Sciatic nerve (tissue), 2 donors: ENCODE measurements at regions not wholly inside any gene's neighbourhood (a gene's known extent, or its start where the extent isn't known, plus 50 kb on each side); places are given as distances from the start of the nearest gene placed in this dataset.
"Not testable (repeated sequence)": the region's sequence is repeated elsewhere in the genome, so short reads cannot be mapped to it uniquely, and the experiment has no call there.

ENCODE experiments used
- ATAC-seq: fragments of 200-7000 bp; cut with Tn5 transposase; one replicate; pipeline ENCODE4 v1.9.1; 2020; ENCODE audit warnings: mild to moderate bottlenecking, moderate library complexity
- DNase-seq: peaks from one replicate; pipeline ENCODE4 v3.0.0-alpha.2; 2020; ENCODE audit warnings: low spot score
- intact Hi-C: fragments of 100-400 bp; cut with DNase I; formaldehyde crosslinking; loops from one replicate; pipeline ENCODE4 v1.14.2; 2022
- donor health status: DM: no; HTN: no; CAD: no.
- donor health status: DM: no; HTN: no; CAD: no.

DNA sequence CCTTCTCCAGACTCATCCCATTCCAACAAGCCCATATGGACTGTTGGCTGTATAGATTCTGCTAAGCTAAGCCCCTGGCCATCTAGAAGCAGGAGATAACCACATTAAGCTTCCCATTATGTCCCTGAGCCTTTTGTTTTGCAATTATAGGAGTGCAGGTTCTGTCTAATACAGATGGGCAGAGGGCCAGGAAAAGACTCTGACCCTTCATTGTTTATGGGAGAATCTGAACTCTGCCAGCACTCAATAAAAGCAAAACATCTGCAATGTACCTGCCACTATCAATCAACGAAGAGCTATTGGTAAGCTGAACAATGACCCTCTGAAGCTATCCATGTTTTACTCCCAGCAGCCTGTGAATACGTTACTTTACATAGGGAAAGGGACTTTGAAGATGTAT, 207.3 kb upstream of the CLNK start:
- no peak for DNase-seq
- intact Hi-C loops = no loop called here
- ATAC-seq = no peak

DNA sequence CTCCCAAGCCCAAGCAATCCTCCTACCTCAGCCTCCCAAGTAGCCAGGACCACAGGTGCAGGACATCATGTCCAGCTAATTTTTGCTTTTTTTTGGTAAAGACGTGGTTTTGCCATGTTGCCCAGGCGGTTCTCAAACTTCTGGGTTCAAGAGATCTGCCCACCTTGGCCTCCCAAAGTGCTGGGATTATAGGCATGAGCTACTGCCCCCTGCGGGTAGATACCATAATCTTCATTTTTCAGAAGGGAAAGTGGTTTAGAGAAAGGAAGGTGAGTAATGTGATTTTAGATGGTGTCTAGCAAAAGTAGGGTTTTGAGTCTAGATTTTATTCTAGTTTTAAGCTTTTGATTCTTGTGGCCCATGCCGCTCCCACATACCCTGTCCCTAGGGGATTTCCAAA, 205.3 kb upstream of the CLNK start:
- DNase-seq = no peak
- intact Hi-C loops = no loop called here
- no peak for ATAC-seq

DNA sequence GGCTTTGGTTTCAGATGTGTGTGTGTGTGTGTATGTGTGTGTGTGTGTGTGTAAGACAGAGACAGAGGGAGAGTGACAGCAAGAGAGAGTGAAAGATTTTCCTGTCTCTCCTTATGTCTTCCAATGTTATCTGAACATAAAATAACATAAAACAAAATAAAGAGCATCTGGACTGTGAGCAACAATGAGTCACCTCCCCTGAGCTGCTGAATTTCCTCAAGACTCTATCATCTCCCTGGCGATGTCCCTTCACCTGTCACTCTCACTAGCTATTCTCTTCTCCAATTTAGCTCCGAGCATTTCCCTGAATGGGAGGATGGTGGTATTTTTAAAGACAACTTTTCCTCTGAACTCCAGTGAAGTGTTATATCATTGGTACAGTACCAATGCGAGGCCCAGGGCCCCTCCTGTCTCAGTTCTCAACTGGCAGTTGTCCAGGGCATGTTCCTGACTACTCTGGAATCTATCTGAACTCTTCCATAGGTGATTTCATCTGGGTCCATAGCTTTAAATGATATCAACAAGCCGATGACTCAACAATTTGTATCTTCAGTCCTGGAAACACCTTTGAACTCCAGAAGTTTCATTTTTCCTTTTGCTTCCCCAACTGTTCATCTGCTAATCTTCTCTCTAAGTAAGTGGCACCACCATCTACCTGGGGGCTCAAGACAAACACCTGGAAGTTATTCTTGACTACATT, 195.0 kb upstream of the CLNK start:
- ATAC-seq (no peak), DNase-seq (no peak)
- intact Hi-C loops = no loop called here

DNA sequence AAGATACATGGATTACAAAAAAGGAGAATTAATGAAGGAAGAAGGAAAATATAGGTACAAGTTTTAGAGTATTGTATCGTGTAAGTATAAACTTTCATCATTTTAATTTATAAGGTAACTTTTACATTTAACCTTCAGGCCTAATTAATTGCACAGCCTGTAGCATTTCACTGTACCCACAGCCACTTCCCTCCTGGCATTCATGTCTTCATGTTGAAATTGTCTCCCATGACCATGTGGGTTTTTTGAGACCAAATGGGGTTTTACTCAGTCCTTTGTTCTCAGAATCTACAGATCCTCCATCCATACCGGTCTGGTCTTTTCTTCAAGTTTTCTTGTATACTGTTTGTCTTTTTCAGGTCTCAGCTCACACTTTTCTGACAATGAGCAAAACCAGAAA, 194.3 kb upstream of the CLNK start:
- intact Hi-C loops = no loop called here

DNA sequence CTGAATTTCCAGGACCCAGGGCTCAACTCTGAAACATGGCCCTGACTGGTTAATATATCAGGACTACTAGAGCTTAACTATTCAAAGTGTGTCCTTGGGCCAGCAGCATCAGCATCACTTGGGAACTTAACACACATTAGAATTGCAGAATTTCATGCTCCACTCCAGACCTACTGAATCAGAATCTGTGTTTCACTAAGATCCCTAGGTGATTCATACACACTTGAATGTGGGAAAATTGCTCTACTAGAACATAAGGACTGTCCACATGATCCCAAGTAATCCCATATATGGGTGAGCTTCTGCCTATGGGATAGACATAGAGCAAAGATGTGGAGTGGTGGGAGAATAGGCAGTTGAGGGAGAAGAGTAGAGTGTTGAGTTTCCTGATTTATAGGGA, 192.5 kb upstream of the CLNK start:
- intact Hi-C loops = no loop called here
- ATAC-seq (no peak), DNase-seq (no peak)

More for the DNA sequence above, 194.3 kb upstream of the CLNK start:
- ATAC-seq = no peak
- DNase-seq = no peak

DNA sequence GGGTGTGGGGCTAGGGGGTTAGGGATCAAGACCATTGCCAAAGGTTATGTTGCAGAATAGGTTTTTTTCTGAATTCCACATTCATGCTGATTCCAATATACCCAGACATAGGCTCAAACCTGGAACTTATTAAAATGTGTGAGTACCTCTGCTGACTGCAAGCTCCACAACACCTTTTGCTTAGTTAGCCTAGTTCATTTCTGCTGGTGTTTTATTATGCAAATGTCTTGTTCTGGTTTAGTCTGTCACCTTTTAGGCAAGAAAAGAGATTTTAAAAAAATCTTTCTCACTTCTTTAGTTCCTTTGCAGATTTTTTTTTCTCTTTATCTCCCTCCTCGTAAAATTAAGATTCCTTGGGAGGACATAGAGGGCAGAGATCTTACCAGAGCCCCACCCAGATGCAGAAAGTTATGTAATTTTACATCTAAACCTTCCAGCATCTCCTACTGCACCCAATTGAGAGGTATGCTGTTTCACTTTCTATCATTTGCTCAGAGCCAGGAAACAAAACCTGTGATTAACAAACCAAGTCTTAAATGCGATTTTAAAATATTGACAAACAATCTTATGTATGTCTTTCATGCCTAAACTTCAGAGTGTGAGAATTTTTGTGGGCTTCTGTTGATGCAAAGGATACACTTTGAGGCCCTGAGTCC, 190.7 kb upstream of the CLNK start:
- ATAC-seq (no peak), DNase-seq (no peak)
- intact Hi-C loops = no loop called here

DNA sequence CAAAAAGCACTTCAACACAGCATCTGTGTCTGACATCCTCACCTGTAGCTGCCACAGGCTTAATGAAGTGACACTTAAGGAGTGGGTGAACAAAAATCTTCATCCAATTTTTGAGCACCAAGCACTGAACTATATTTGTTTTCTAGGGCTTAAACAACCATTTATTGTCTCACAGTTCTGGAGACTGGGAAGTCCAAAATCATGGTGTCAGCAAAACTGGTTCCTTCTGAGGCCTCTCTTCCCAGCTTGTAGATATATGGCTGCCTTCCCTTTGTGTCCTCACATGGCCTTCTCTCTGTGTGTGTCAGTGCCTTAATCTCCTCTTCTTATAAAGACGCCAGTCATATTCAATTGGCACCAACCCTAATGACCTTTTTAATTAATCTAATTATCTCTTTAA, 189.2 kb upstream of the CLNK start:
- ATAC-seq (no peak), DNase-seq (no peak)

DNA sequence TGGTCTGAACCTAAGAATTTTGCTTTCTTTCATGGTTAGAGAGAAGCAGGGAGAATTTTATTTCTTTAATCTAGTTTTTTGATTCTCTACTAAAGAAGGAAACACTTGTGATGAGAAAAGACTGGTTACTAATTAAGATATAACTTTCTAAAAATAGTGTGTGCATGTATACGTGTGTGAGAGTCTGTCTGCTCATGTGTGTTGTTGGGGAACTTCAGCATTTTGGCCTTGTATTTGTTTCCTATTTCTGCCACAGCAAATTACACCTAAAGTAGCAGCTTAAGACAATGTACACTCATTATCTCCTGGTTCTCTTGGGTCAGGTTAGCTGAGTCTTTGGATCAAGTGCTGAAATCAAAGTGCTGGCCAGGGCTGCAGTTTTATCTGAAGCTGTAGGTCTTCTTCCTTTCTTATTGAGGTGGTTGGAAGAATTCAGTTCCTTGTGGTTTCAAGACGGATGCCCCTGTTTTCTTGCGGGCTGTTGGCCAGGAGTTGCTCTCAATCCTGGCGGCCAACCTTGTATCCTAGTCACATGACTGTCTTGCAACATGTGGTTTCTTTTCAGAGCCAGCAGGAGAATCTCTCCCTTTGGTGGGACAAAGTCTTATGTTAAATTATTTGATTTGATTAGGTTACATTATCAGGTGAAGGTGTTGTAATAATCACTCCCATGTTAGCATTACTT, 188.4 kb upstream of the CLNK start:
- ATAC-seq (no peak), DNase-seq (no peak)
- intact Hi-C loops = no loop called here

More for the DNA sequence above, 189.2 kb upstream of the CLNK start:
- intact Hi-C loops = no loop called here

DNA sequence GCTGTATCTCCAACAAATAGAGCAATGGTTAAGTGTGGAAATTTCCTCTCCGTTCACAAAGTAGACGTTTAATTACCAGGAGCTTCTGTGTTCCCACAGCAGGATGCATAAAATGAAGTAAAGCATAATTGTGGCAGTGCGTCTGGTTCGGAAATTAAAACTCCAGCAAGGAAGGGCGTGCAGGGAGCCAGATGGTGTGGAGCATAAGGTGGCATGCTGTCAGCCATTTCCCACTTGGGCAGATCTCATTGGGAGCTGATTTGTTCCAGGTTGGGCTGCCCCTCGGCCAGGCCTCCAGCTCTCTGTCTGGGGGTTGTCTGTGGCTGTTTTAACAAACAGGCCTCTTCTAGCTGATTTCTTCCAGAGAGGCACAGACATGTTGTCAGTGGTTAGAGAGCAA, 182.1 kb upstream of the CLNK start:
- DNase-seq (no peak), ATAC-seq (no peak)
- intact Hi-C loops = no loop called here

DNA sequence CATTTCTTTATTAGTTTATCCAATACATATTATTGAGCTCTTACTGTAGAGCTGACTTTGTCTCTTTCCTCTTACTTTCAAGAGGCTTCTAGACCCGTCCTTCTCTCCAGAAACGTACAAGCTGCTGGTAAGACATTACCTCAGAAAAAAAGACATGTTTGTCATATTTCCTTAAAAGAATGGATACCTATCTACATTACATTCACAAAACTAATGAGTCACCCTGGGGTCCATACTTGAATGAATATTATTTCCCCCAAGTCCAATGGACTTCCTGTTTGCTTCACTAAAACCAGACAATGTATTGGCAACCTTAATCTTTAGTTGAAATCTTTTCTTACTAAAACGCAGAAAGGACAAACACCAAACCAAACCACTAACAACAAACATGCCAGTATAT, 176.5 kb upstream of the CLNK start:
- ATAC-seq = no peak
- intact Hi-C loops = no loop called here

DNA sequence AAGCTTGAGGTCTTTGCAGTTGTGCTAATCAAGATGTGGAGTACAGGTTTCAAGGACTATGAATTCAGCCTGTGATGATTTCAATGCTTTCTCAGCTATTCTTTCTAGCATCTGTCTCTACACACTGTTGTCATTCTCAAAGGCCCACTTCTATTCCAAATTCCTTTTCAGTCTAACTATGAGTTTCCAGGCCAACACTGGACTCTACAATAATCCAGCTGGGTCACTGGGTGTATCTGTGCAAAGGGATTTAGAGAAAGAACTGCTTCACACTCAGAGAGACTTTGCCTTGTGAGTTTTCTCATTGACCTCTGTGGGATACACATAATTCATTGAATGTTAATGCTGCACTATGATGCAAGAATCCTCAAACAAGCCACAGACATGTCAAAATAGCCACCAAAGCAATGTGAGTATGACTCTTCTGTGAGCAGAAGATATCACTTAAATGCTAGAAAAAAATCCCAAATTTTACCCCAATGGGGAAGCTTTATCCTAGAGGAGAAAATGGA, 171.8 kb upstream of the CLNK start:
- ATAC-seq (no peak), DNase-seq (no peak)
- intact Hi-C loops = no loop called here

More for the DNA sequence above, 176.5 kb upstream of the CLNK start:
- DNase-seq = no peak

DNA sequence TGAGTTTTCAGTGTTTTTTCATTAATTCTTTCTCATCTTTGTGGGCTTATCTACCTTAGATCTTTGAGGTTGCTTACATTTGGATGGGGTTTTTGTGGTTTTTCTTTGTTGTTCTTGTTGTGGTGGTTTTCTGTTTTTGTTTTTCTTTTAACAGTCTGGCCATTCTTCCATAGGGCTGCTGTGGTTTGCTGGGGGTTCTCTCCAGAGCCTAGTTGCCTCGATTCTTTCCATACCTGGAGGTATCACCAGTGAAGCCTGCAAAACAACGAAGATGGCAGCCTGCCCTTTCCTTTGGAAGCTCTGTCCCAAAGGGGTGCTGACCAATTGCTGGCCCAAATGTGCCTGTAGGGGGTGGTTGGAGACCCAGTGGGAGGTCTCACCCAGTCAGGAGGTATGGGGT, 168.6 kb upstream of the CLNK start:
- intact Hi-C loops = no loop called here
- ATAC-seq = no peak
- DNase-seq = no peak

DNA sequence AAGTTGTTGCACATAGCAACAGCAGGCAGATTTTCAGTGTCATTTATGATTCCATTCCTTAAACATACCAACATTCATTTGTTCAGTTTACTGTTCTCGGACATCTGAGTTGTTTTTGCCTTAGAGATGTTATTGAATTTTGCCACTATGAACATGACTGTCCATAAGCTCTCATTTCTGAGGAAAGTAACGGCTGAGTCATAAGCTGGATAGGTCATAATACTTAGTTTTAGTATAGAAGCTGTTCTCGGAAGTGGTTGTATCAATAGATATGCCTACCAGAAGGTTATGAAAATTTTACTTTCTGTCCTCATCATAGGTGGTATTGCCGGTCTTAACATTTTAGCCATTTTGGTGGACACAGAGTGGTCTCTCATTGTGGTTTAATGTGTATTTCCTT, 157.1 kb upstream of the CLNK start:
- ATAC-seq (no peak), DNase-seq (no peak)
- intact Hi-C loops = no loop called here

DNA sequence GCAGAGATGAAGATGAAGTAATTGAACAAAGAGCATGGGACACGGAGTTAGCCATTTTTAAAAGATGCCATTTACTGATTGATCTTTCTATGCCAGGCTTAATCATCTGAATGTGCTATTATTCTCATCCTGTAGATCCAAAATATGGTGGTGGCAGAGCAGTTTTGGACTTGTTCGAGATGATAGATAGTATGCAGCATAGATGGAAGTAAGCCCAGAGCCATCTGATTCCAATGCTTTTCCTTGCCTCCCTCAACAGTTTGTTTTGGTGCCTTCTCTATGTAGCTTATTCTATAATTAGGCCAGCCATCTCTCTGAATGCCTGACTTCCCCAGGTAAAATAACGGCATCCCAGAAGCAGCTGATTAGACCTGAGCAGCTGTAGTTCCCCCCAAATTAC, 152.6 kb upstream of the CLNK start:
- intact Hi-C loops = no loop called here
- no peak for DNase-seq
- ATAC-seq = no peak

DNA sequence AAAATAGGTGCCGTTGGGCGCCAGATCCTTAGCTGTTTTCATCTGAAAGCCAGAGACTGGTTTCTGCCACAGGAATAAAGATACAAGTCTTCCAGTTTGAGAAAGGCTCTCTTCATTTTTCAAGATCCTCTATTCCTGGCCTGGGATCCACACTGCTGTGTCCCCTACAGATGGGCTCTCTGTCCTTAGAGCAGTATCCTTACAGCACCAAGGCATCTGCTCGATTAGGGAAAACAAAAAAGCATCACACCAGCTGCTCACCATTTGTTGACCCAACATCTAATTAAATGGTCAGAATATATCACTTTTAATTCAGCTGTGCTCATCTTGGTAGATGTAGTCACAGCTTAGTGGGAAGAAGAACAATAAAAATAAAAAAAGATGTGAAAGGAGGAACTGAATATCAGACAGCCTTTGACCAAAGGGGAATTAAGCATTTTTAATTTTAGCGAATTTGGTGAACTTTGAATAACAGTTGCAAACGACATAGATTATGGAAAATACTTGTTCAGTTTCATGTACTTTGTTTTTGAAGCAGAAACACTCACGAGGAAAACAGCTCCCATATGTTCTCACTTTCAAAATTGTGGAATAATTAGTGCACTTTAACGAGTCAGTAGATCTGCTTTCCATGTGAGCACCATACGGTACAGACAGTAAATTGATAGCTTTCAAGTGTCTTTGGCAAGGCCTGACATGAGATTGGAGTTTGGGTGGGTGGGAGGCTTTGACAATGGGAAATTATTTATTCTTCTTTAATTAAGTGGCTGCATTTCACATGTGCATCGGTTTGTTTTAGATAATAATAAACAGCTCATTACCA, 148.4 kb upstream of the CLNK start:
- ATAC-seq (no peak), DNase-seq (no peak)
- intact Hi-C loops = no loop called here

DNA sequence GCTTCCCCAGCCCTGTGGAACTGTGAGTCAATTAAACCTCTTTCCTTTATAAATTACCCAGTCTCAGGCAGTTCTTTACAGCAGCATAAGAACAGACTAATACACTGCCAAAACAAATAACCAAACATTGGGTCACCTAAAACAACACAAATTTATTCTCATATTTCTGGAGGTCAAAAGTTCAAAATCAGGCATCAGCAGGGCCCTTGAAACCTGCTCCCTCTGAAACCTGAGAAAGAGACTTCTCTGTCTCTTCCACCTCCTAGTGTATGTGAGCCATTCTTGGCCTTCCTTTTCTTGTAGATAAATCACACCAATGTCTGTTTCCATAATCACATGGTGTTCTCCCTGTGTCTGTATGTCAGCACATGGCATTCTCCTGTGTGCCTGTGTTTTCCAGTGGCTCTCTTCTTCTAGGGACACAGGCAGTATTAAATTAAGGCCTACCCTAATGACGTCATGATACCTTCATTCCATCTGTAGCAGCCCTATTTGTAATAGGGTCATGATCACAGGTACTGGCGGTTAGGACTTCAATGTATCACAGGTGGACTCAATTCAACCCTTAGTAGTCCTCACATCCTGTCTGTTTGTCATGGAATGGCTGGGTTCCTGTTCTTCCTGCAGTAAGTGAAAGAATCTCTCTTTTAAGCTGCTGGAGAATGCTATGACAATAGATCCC, 147.3 kb upstream of the CLNK start:
- ATAC-seq = no peak

DNA sequence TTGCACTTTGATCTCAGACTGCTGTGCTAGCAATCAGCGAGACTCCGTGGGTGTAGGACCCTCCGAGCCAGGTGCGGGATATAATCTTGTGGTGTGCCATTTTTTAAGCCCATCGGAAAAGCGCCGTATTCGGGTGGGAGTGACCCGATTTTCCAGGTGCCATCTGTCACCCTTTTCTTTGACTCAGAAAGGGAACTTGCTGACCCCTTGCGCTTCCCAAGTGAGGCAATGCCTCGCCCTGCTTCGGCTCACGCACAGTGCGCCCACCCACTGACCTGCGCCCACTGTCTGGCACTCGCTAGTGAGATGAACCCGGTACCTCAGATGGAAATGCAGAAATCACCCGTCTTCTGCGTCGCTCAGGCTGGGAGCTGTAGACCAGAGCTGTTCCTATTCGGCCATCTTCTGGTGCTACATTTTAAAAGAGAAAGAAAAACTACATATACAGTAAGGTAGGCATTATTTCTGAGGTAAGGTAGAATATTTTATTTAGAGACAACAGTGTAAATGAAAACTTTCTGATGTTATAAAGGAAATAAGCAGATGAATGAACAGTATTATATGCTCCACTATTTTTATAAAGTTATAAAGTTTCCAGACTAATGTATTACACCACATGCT, 144.5 kb upstream of the CLNK start:
- ATAC-seq, DNase-seq, intact Hi-C loops: not testable (repeated sequence)

More for the DNA sequence above, 147.3 kb upstream of the CLNK start:
- DNase-seq = no peak
- intact Hi-C loops = no loop called here

DNA sequence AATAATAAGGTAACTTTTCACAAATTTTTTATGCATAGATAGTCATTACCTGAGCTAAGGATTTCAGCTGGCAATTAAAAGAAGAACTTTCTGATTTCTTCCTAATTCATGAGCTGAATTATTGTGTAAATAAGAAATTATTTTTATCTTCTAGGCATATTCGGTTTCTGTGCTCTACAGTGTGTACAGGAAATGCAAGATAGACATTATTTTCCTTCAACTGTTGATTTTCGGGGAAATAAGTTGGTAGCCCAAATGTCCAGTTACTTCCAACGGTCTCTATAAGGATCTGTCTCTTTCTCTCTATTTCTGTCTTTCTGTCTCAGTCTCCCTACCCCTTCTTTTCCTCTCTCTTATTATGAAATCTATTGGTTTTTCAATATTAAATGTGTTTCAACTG, 137.3 kb upstream of the CLNK start:
- intact Hi-C loops = no loop called here
- ATAC-seq (no peak), DNase-seq (no peak)
